Sigmoid colon (tissue), 6 donors: ENCODE measurements at regions not wholly inside any gene's neighbourhood (a gene's known extent, or its start where the extent isn't known, plus 50 kb on each side); places are given as distances from the start of the nearest gene placed in this dataset.
A peak's percentile ranks its signal among the peaks of the same experiment; 100 is the strongest.

Experiments
- DNase-seq: peaks from one replicate; pipeline ENCODE4 v3.0.0-alpha.2; 2019
- H3K27ac ChIP-seq, 4 donors: fragments of 200-600 bp; sonication (generic); one replicate each; pipeline ENCODE4 v1.5.1; 2016 to 2019; ENCODE audit warnings: mild to moderate bottlenecking in 1 of 4
- H3K27me3 ChIP-seq, 3 donors: fragments of 200-600 bp; sonication (generic); one replicate each; pipeline ENCODE4 v1.5.1; 2019; ENCODE audit warnings: mild to moderate bottlenecking in 1 of 3
- H3K36me3 ChIP-seq, 4 donors: fragments of 200-600 bp; sonication (generic); one replicate each; pipeline ENCODE4 v1.5.1; 2016 to 2019
- H3K4me1 ChIP-seq, 4 donors: fragments of 200-600 bp; sonication (generic); one replicate each; pipeline ENCODE4 v1.5.1; 2017 to 2019
- H3K4me3 ChIP-seq, 4 donors: fragments of 200-600 bp; sonication (generic); one replicate each; pipeline ENCODE4 v1.5.1; 2017 to 2019; ENCODE audit warnings: mild to moderate bottlenecking in 2 of 4, moderate library complexity in 1 of 4
- H3K9me3 ChIP-seq, 4 donors: fragments of 200-600 bp in 3 of 4; sonication (generic) in 3 of 4; one replicate each; pipeline versions ENCODE4 v1.5.1 to v1.6.1; 2013 to 2019
- EP300 ChIP-seq, 4 donors: sonication (generic); formaldehyde crosslinking; IDR thresholded peaks; one replicate each; pipeline ENCODE4 v1.6.1; 2017; ENCODE audit warnings: antibody characterized with exemption in 4 of 4
- POLR2A ChIP-seq, 2 donors: fragments of 450-650 bp; IDR thresholded peaks; one replicate each; pipeline ENCODE4 v1.6.1; 2016; ENCODE audit warnings: antibody characterized with exemption in 2 of 2, mild to moderate bottlenecking in 2 of 2, moderate library complexity in 2 of 2
- POLR2AphosphoS5 ChIP-seq, 4 donors: sonication (generic); formaldehyde crosslinking; IDR thresholded peaks; one replicate each; pipeline ENCODE4 v1.6.1; 2017; ENCODE audit warnings: antibody characterized with exemption in 4 of 4
- WGBS, 2 donors: extraction: QIAGEN DNeasy Blood & Tissue Kit; methylation state at CpG; one replicate each; pipeline ENCODE4 v1.1.7; 2013; 5-methylcytosine and 5-hydroxymethylcytosine counted together
- intact Hi-C: fragments of 100-400 bp; cut with DNase I; formaldehyde crosslinking; loops from one replicate; pipeline ENCODE4 v1.15.1; 2023
- TF ChIP-seq, protein P1 (sequence below), 4 experiments: fragments of 450-650 bp in 3 of 4; fragments of 200-600 bp in 1 of 4; IDR thresholded peaks; one replicate each; pipeline ENCODE4 v1.5.1; 2016 to 2019; ENCODE audit warnings: antibody characterized with exemption in 4 of 4, mild to moderate bottlenecking in 3 of 4, moderate library complexity in 2 of 4
- donor health status: healthy with polysubstance abuse.
- donor health status: healthy.

DNA sequence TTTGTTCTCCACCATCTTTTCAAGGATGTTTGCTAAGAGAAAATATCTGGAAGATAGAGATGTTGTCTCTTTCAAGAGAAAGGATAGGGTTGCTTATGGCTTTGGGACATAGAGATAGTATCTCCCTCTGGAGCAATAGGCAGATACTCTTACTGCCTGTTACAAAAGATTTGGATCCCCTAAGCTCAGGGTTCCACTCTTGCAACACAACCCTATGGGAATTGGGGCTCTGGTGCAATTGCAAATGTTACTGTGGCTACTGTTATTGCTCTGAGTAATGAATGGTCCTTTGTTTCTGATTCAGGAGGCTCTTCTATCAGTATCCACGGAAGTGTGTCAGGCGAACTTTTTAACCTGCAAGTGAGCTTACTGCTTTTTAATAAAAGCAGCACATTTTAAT lies 88.8 kb downstream of the GPR85 start:
- WGBS, 2 donors, result 59 to 83% methylated on average over 2 of the region's 2 CpGs
- no peaks in the 10 kb centered on the region for H3K36me3 ChIP-seq
- TF ChIP-seq EP300 (IDR thresholded peaks at IDR 0.05) (no peak), POLR2AphosphoS5 (IDR thresholded peaks at IDR 0.05) (no peak), POLR2A (IDR thresholded peaks at IDR 0.05) (no peak)
- TF ChIP-seq, protein P1, sequence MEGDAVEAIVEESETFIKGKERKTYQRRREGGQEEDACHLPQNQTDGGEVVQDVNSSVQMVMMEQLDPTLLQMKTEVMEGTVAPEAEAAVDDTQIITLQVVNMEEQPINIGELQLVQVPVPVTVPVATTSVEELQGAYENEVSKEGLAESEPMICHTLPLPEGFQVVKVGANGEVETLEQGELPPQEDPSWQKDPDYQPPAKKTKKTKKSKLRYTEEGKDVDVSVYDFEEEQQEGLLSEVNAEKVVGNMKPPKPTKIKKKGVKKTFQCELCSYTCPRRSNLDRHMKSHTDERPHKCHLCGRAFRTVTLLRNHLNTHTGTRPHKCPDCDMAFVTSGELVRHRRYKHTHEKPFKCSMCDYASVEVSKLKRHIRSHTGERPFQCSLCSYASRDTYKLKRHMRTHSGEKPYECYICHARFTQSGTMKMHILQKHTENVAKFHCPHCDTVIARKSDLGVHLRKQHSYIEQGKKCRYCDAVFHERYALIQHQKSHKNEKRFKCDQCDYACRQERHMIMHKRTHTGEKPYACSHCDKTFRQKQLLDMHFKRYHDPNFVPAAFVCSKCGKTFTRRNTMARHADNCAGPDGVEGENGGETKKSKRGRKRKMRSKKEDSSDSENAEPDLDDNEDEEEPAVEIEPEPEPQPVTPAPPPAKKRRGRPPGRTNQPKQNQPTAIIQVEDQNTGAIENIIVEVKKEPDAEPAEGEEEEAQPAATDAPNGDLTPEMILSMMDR (IDR thresholded peaks at IDR 0.05), result no peak

DNA sequence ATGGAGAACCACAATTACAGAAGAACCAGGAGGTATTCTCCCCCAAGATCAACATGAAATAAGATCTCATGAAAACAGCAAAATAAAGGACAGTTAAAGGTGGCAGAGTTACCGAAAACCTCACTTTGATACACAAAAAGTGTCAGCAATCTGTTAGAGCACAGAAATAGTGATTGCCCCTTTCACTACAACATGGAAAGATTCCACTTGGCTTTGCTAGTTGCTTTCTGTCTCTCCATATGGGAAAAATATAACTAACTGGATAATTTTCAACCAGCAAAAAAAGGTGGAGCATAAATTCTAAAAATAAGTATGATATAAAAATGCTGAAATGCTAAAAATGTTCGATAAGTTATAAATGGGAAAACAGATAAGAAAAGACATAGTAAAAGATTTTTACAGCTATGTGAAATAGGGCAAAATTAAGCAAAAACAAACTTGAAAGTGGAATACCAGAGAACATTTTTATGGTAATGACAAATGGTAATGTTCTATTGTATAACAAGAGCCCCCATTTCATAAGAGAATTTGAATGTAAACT lies 90.2 kb downstream of the GPR85 start:
- peaks cover 0 to 12% (median 6%) of the 10 kb centered on the region in 4 donors for H3K4me1 ChIP-seq
- no peak overlapping the region for H3K4me3 ChIP-seq
- intact Hi-C loops, result no loop called here
- H3K27ac ChIP-seq, result peak overlapping the region in 1 of 4 donors; percentile 53
- TF ChIP-seq EP300 (IDR thresholded peaks at IDR 0.05) (no peak), POLR2AphosphoS5 (IDR thresholded peaks at IDR 0.05) (no peak), POLR2A (IDR thresholded peaks at IDR 0.05) (no peak)
- TF ChIP-seq, protein P1 (IDR thresholded peaks at IDR 0.05), result no peak
- H3K9me3 ChIP-seq, result no peaks in the 10 kb centered on the region
- no peaks in the 10 kb centered on the region for H3K27me3 ChIP-seq
- 86 to 87% methylated on average over 2 of the region's 2 CpGs for WGBS, 2 donors
- no peak for DNase-seq
- H3K36me3 ChIP-seq, result no peaks in the 10 kb centered on the region

More for the DNA sequence above, 88.8 kb downstream of the GPR85 start:
- no peak for DNase-seq
- Histone ChIP-seq H3K27me3 (no peaks in the 10 kb centered on the region), H3K4me1 (peaks cover 0 to 12% (median 6%) of the 10 kb centered on the region in 4 donors), H3K4me3 (no peak overlapping the region), H3K27ac (no peak overlapping the region), H3K9me3 (no peaks in the 10 kb centered on the region)
- intact Hi-C loops, result no loop called here

DNA sequence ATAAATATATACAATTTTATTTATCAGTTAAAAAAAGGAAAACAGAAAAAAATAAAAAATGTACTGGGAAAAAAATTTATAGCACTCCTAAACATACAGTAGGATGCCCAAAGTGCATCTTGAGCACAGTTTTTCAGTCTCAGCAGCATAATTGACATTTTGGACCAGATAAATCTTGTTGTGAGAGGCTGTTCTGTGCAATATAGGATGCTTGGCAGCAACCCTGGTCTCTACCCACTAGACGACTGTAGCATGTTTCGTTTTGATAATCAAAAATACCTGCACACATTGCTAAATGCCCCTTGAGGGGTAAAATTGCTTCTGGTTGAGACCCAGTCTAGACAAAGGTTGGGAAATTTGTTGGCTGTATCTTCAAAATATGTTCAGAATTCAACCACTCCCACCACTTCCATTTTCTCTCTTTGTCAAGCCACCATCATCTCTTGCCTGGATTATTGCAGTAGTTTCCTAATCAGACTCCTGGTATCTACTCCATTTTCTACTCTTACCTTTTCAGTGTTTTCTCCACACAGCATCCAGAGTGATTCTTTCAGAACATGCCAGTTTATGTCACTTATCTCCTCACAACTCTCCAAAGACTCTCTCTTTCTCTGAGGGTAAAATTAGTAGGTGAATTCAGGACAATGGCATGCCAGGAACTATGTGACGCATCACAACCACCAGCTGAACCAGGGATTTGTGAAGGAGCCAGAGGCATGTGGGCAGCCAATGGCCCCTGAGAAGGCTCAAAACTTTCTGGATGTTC lies 91.4 kb downstream of the GPR85 start:
- no peaks in the 10 kb centered on the region for H3K36me3 ChIP-seq
- H3K27ac ChIP-seq, result peak overlapping the region in 2 of 4 donors; percentile 4 to 53
- WGBS, 2 donors, result 87 to 88% methylated on average over 3 of the region's 3 CpGs
- intact Hi-C loops, result no loop called here
- DNase-seq, result no peak
- H3K4me3 ChIP-seq, result no peak overlapping the region
- no peaks in the 10 kb centered on the region for H3K27me3 ChIP-seq
- TF ChIP-seq POLR2AphosphoS5 (IDR thresholded peaks at IDR 0.05), result no peak
- no peak for TF ChIP-seq POLR2A (IDR thresholded peaks at IDR 0.05)
- TF ChIP-seq EP300 (IDR thresholded peaks at IDR 0.05), result no peak
- TF ChIP-seq, protein P1 (IDR thresholded peaks at IDR 0.05), result no peak
- no peaks in the 10 kb centered on the region for H3K9me3 ChIP-seq
- H3K4me1 ChIP-seq, result peaks cover 0 to 12% (median 6%) of the 10 kb centered on the region in 4 donors

DNA sequence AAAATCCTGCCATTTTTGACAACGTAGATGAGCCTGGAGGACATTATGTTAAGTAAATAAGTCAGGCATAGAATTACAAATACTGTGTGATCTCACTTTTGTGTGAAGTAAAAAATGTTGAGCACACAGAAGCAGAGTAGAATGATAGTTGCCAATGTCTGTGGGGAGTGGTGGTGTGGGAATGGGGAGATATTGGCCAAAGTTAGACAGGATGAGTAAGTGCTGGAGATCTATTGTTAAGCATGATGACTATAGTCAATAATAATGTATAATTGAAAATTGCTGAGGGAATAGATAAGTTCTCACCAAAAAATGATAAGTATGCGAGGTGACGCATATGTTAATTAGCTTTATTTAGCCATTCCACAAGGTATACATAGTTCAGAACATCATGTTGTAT lies 92.0 kb downstream of the GPR85 start:
- intact Hi-C loops, result no loop called here
- Histone ChIP-seq H3K4me3 (no peak overlapping the region), H3K36me3 (no peaks in the 10 kb centered on the region), H3K27me3 (no peaks in the 10 kb centered on the region), H3K9me3 (no peaks in the 10 kb centered on the region), H3K4me1 (peaks cover 0 to 12% (median 6%) of the 10 kb centered on the region in 4 donors), H3K27ac (peak overlapping the region in 1 of 4 donors; percentile 53)
- WGBS, 2 donors, result 95 to 96% methylated on average over 3 of the region's 3 CpGs
- TF ChIP-seq POLR2AphosphoS5 (IDR thresholded peaks at IDR 0.05), result no peak
- no peak for TF ChIP-seq POLR2A (IDR thresholded peaks at IDR 0.05)
- TF ChIP-seq, protein P1 (IDR thresholded peaks at IDR 0.05), result no peak
- TF ChIP-seq EP300 (IDR thresholded peaks at IDR 0.05), result no peak
- DNase-seq, result no peak
